GM23338 (cell line): ENCODE measurements at regions not wholly inside any gene's neighbourhood (a gene's known extent, or its start where the extent isn't known, plus 50 kb on each side); places are given as distances from the start of the nearest gene placed in this dataset.

Experiments used
- ATAC-seq: fragments of 200-7000 bp; cut with Tn5 transposase; 3 replicates; pipeline ENCODE4 v1.9.1; 2020
- DNase-seq: peaks from one replicate; pipeline ENCODE4 v3.0.0-alpha.2; 2015; ENCODE audit warnings: low spot score
- H2AFZ ChIP-seq: fragments of 200-600 bp; sonication (generic); 2 replicates; pipeline ENCODE4 v1.8.0; 2016; ENCODE audit warnings: antibody characterized with exemption, mild to moderate bottlenecking, moderate library complexity
- H3F3A ChIP-seq: fragments of 200-600 bp; sonication (generic); replicated peaks from 2 replicates; pipeline ENCODE4 v1.8.0; 2017; ENCODE audit warnings: antibody characterized with exemption, mixed run types, low read depth
- H3K27ac ChIP-seq: fragments of 200-600 bp; sonication (generic); 2 replicates; pipeline ENCODE4 v1.6.1; 2016; ENCODE audit warnings: low read depth
- H3K27me3 ChIP-seq: fragments of 200-600 bp; sonication (generic); 2 replicates; pipeline ENCODE4 v1.8.0; 2016; ENCODE audit warnings: mild to moderate bottlenecking, mixed run types, moderate library complexity; ENCODE audit not compliant: insufficient read depth
- H3K36me3 ChIP-seq: fragments of 200-600 bp; sonication (generic); 2 replicates; pipeline ENCODE4 v1.8.0; 2016; ENCODE audit warnings: mild to moderate bottlenecking; ENCODE audit not compliant: insufficient read depth
- H3K4me1 ChIP-seq: fragments of 200-600 bp; sonication (generic); 2 replicates; pipeline ENCODE4 v1.8.0; 2016; ENCODE audit warnings: mild to moderate bottlenecking, moderate library complexity; ENCODE audit not compliant: insufficient read depth
- H3K4me2 ChIP-seq: fragments of 200-600 bp; sonication (generic); 2 replicates; pipeline ENCODE4 v1.7.1; 2017; ENCODE audit warnings: mixed run types
- H3K4me3 ChIP-seq: fragments of 200-600 bp; sonication (generic); 2 replicates; pipeline ENCODE4 v1.6.1; 2016; ENCODE audit warnings: mixed run types
- H3K79me2 ChIP-seq: fragments of 200-600 bp; sonication (generic); replicated peaks from 2 replicates; pipeline ENCODE4 v1.8.0; 2017; ENCODE audit warnings: mild to moderate bottlenecking; ENCODE audit not compliant: insufficient read depth
- H3K9me2 ChIP-seq: fragments of 200-600 bp; sonication (generic); 2 replicates; pipeline ENCODE4 v1.8.0; 2017; ENCODE audit not compliant: insufficient read depth
- H4K20me1 ChIP-seq: fragments of 200-600 bp; sonication (generic); replicated peaks from 2 replicates; pipeline ENCODE4 v1.8.0; 2017; ENCODE audit warnings: mild to moderate bottlenecking; ENCODE audit not compliant: insufficient read depth
- H3K27ac Mint-ChIP-seq: 2 replicates; pipeline ENCODE4 v1.8.0; 2020; ENCODE audit warnings: inconsistent platforms, mild to moderate bottlenecking, moderate library complexity, mixed read lengths
- H3K27me3 Mint-ChIP-seq: 3 replicates; pipeline ENCODE4 v1.8.0; 2022; ENCODE audit warnings: low read depth, mild to moderate bottlenecking, moderate library complexity, mixed read lengths, inconsistent platforms; ENCODE audit not compliant: insufficient read depth, poor library complexity
- H3K36me3 Mint-ChIP-seq: 3 replicates; pipeline ENCODE4 v1.8.0; 2021; ENCODE audit warnings: low read depth, mild to moderate bottlenecking, inconsistent platforms, moderate library complexity, mixed read lengths
- H3K4me1 Mint-ChIP-seq: 3 replicates; pipeline ENCODE4 v1.8.0; 2020; ENCODE audit warnings: mild to moderate bottlenecking, inconsistent platforms, mixed read lengths
- H3K4me3 Mint-ChIP-seq: 3 replicates; pipeline ENCODE4 v1.8.0; 2021; ENCODE audit warnings: moderate library complexity, mild to moderate bottlenecking, inconsistent platforms, mixed read lengths
- H3K9me3 Mint-ChIP-seq: 3 replicates; pipeline ENCODE4 v1.8.0; 2020; ENCODE audit warnings: moderate library complexity, mild to moderate bottlenecking, inconsistent platforms, mixed read lengths
- ETS1 ChIP-seq: IDR thresholded peaks from 2 replicates; pipeline ENCODE4 v1.6.1; 2016; ENCODE audit warnings: antibody characterized with exemption
- EZH2 ChIP-seq: fragments of 200-600 bp; sonication (generic); IDR thresholded peaks from one replicate; pipeline ENCODE4 v1.8.0; 2017; ENCODE audit warnings: antibody characterized with exemption, mild to moderate bottlenecking, low read depth; ENCODE audit not compliant: unreplicated experiment
- EZH2phosphoT487 ChIP-seq: fragments of 200-600 bp; sonication (generic); IDR thresholded peaks from one replicate; pipeline ENCODE4 v1.8.1; 2018; ENCODE audit warnings: antibody characterized with exemption; ENCODE audit not compliant: unreplicated experiment
- NANOG ChIP-seq: IDR thresholded peaks from 2 replicates; pipeline ENCODE4 v1.6.1; 2016; ENCODE audit warnings: antibody characterized with exemption, borderline replicate concordance
- POLR2AphosphoS5 ChIP-seq: IDR thresholded peaks from 2 replicates; pipeline ENCODE4 v1.6.1; 2016; ENCODE audit warnings: antibody characterized with exemption, low read depth
- REST ChIP-seq: IDR thresholded peaks from one replicate; pipeline ENCODE4 v1.6.1; 2018; ENCODE audit warnings: antibody characterized with exemption; ENCODE audit not compliant: unreplicated experiment
- ZNF331 ChIP-seq: fragments of 250-450 bp; sonication (Bioruptor Pico); IDR thresholded peaks from 2 replicates; pipeline ENCODE4 v1.5.0; 2020; ENCODE audit warnings: low read depth, mild to moderate bottlenecking, moderate library complexity
- ZNF462 ChIP-seq: fragments of 250-450 bp; sonication (Bioruptor Pico); IDR thresholded peaks from 2 replicates; pipeline ENCODE4 v1.5.0; 2020; ENCODE audit warnings: mild to moderate bottlenecking, moderate library complexity

- H3K79me2 ChIP-seq, result no peaks in the 10 kb centered on the region
- no peak overlapping the region for H3K4me3 ChIP-seq
- no peak overlapping the region for H3K27ac Mint-ChIP-seq
- TF ChIP-seq ZNF331 (CRISPR knock-in tag) (no peak), ZNF462 (no peak), POLR2AphosphoS5 (no peak), EZH2 (no peak), NANOG (no peak), EZH2phosphoT487 (no peak), ETS1 (no peak), REST (no peak)
- H3K4me1 Mint-ChIP-seq, result peaks cover 3% of the 10 kb centered on the region
- ATAC-seq (no peak), DNase-seq (no peak)
- no peaks in the 10 kb centered on the region for H3K36me3 Mint-ChIP-seq
- no peaks in the 10 kb centered on the region for H3K36me3 ChIP-seq
- no peaks in the 10 kb centered on the region for H3K9me2 ChIP-seq
- no peaks in the 10 kb centered on the region; the same call in 2 of the 3 replicates for H3K9me3 Mint-ChIP-seq
- H3F3A ChIP-seq, result no peaks in the 10 kb centered on the region
- peaks cover 5% of the 10 kb centered on the region; the same call in 1 of the 2 replicates for H3K4me1 ChIP-seq
- H3K4me2 ChIP-seq, result no peak overlapping the region
- no peaks in the 10 kb centered on the region for H4K20me1 ChIP-seq
- H3K27ac ChIP-seq, result no peak overlapping the region
- no peaks in the 10 kb centered on the region for H3K27me3 ChIP-seq
- H2AFZ ChIP-seq, result no peak overlapping the region
- no peak overlapping the region for H3K4me3 Mint-ChIP-seq
- no peaks in the 10 kb centered on the region for H3K27me3 Mint-ChIP-seq
Measured at GRCh38 chr2:164198256-164198655, 423.0 kb downstream of the GRB14 start.
